K562 (cell line): ENCODE measurements at regions not wholly inside any gene's neighbourhood (a gene's known extent, or its start where the extent isn't known, plus 50 kb on each side); places are given as distances from the start of the nearest gene placed in this dataset.
"Not testable (repeated sequence)": the region's sequence is repeated elsewhere in the genome, so short reads cannot be mapped to it uniquely, and the experiment has no call there.

Experiments
- ATAC-seq: fragments of 200-7000 bp; cut with Tn5 transposase; 3 replicates; pipeline ENCODE4 v1.9.1; 2020; ENCODE audit warnings: moderate library complexity
- BruUV-seq: library from RNA; stranded (reverse); fragments of 400-500 nt; replicated peaks from 2 replicates; lab custom pipeline; 2021; lab: Mats Ljungman, UMichigan
- CTCF ChIA-PET: fragments of 300-600 bp; formaldehyde crosslinking; extraction: SDS; loops from one replicate; lab custom pipeline; 2021; ENCODE audit warnings: low intra/inter-chr PET ratio; lab: Yijun Ruan, JAX
- POLR2A ChIA-PET: fragments of 300-600, 350-650 bp; sonication (Branson Sonifier 250); formaldehyde crosslinking; extraction: SDS; loops from one replicate; lab custom pipeline; 2021; ENCODE audit warnings: antibody characterized with exemption, inconsistent platforms; lab: Yijun Ruan, JAX
- DNase-seq, 4 experiments: peaks; one replicate each; pipeline versions ENCODE4 v3.0.0 to v3.0.0-alpha.2; 2011 to 2018; ENCODE audit warnings: low spot score in 3 of 4, mixed read lengths in 3 of 4; ENCODE audit errors: extremely low read depth in 1 of 4
- FAIRE-seq: peaks from 2 replicates; lab custom pipeline; 2011; peaks lifted over from hg19 to GRCh38; lab: Jason Lieb, UNC
- H2AFZ ChIP-seq: 2 replicates; pipeline ENCODE4 v1.6.0; 2011; ENCODE audit warnings: low read depth, low read length, control low read depth, inconsistent platforms
- H3K27ac ChIP-seq: fragments of 200-600 bp; 3 replicates; pipeline ENCODE4 v1.8.0; 2011; ENCODE audit warnings: low read depth, mild to moderate bottlenecking, control low read depth, inconsistent platforms, low read length, moderate library complexity, mixed read lengths; ENCODE audit errors: extremely low read depth
- H3K27me3 ChIP-seq, 2 experiments: fragments of 300-600 bp in 1 of 2; 2 replicates in 1 of 2; 3 replicates in 1 of 2; pipeline versions ENCODE4 v1.6.0 to v1.8.0; 2011; ENCODE audit warnings: inconsistent platforms in 2 of 2, low read length in 2 of 2, mild to moderate bottlenecking in 1 of 2, mixed read lengths in 1 of 2, moderate library complexity in 1 of 2; ENCODE audit not compliant: control insufficient read depth in 2 of 2, insufficient read depth in 2 of 2
- H3K36me3 ChIP-seq: fragments of 300-600 bp; 3 replicates; pipeline ENCODE4 v1.8.0; 2011; ENCODE audit warnings: mild to moderate bottlenecking, low read length, inconsistent platforms; ENCODE audit not compliant: control insufficient read depth, insufficient read depth
- H3K4me1 ChIP-seq, 2 experiments: fragments of 200-600 bp in 1 of 2; replicated peaks in 1 of 2; 2 replicates in 1 of 2; 3 replicates in 1 of 2; pipeline versions ENCODE4 v1.5.1 to v1.8.0; 2011; ENCODE audit warnings: inconsistent platforms in 2 of 2, low read length in 2 of 2, mild to moderate bottlenecking in 1 of 2, mixed read lengths in 1 of 2, moderate library complexity in 1 of 2; ENCODE audit not compliant: control insufficient read depth in 2 of 2, insufficient read depth in 2 of 2
- H3K4me2 ChIP-seq: 2 replicates; pipeline ENCODE4 v1.6.1; 2011; ENCODE audit warnings: low read length, control low read depth, inconsistent platforms, mixed read lengths; ENCODE audit not compliant: insufficient read depth
- H3K4me3 ChIP-seq: fragments of 200-600 bp; sonication (generic), shearing (Covaris generic); 2 replicates; pipeline ENCODE4 v1.5.1; 2016; ENCODE audit warnings: control low read depth, inconsistent platforms
- H3K79me2 ChIP-seq: fragments of 200-600 bp; 3 replicates; pipeline ENCODE4 v1.8.0; 2011; ENCODE audit warnings: low read length, inconsistent platforms; ENCODE audit not compliant: control insufficient read depth, insufficient read depth
- H3K9ac ChIP-seq, 2 experiments: 2 replicates each; pipeline versions ENCODE4 v1.6.0 to v1.6.1; 2011; ENCODE audit warnings: low read depth in 2 of 2, low read length in 2 of 2, control low read depth in 1 of 2, inconsistent platforms in 1 of 2, mild to moderate bottlenecking in 1 of 2, mixed read lengths in 1 of 2; ENCODE audit not compliant: insufficient read depth in 1 of 2
- H3K9me1 ChIP-seq: one replicate; pipeline ENCODE4 v1.6.0; 2011; ENCODE audit warnings: inconsistent platforms, mild to moderate bottlenecking, low read length, moderate library complexity; ENCODE audit not compliant: control insufficient read depth, insufficient read depth
- H3K9me3 ChIP-seq: replicated peaks from 2 replicates; pipeline ENCODE4 v1.5.1; 2011; ENCODE audit warnings: low read depth, low read length, inconsistent platforms; ENCODE audit not compliant: control insufficient read depth, insufficient read depth
- H4K20me1 ChIP-seq: replicated peaks from 2 replicates; pipeline ENCODE4 v1.6.1; 2011; ENCODE audit warnings: low read length, inconsistent platforms, mixed read lengths; ENCODE audit not compliant: control insufficient read depth, insufficient read depth
- WGBS: fragments of 100-300 bp; shearing (Covaris generic); methylation state at CpG from one replicate; pipeline ENCODE4 v1.1.6; 2016; ENCODE audit warnings: low coverage, mixed read lengths; ENCODE audit not compliant: insufficient coverage; ENCODE audit errors: missing lambda C conversion rate; 5-methylcytosine and 5-hydroxymethylcytosine counted together
- in situ Hi-C: fragments of 300-500 bp; cut with MboI; formaldehyde crosslinking; loops from 4 replicates; pipeline ENCODE4 v1.15.0; 2018; ENCODE audit warnings: inconsistent platforms, mixed read lengths
- intact Hi-C: fragments of 100-400 bp; cut with micrococcal nuclease; formaldehyde crosslinking; loops from 2 replicates; pipeline ENCODE4 v1.14.2; 2022

GRCh38 chr4:49164916-49165315 is 178.8 kb downstream of the CWH43 start:
- H3K4me1 ChIP-seq, BruUV-seq, H3K9me3 ChIP-seq, ATAC-seq, H3K9ac ChIP-seq, H3K4me3 ChIP-seq, H3K79me2 ChIP-seq, intact Hi-C loops, H3K9me1 ChIP-seq, H3K36me3 ChIP-seq, in situ Hi-C loops, CTCF ChIA-PET, H3K27me3 ChIP-seq, H2AFZ ChIP-seq, DNase-seq, POLR2A ChIA-PET, H3K4me2 ChIP-seq, H4K20me1 ChIP-seq, FAIRE-seq, H3K27ac ChIP-seq: not testable (repeated sequence)
- WGBS = 17% methylated on average over 6 of the region's 6 CpGs

DNA sequence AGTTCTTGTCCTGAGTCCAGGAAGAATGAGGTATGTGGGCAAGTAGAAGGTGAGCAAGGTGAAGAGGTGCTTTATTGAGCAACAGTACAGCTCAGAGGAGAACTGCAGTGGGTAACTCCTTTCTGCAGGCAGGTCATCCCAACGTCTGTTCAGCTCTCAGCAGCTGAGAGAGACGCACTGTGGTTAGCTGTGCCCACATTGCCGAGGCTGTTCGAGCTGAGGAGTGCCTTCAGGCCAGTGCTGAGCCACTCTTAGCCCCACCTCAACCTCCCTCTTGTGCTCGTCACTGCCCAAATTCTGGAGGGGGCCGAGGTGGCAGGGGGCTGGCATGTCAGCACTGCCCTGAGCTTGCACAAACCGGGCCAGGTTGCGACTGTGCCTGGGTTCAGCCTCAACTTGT is 191.8 kb downstream of the CWH43 start:
- 17% methylated on average over 4 of the region's 8 CpGs for WGBS
- in situ Hi-C loops, BruUV-seq, H3K79me2 ChIP-seq, POLR2A ChIA-PET, H3K4me2 ChIP-seq, H3K27ac ChIP-seq, H3K9me1 ChIP-seq, H3K4me1 ChIP-seq, DNase-seq, H3K36me3 ChIP-seq, H3K27me3 ChIP-seq, H2AFZ ChIP-seq, H3K9me3 ChIP-seq, FAIRE-seq, H3K4me3 ChIP-seq, H4K20me1 ChIP-seq, CTCF ChIA-PET, ATAC-seq, intact Hi-C loops, H3K9ac ChIP-seq: not testable (repeated sequence)

DNA sequence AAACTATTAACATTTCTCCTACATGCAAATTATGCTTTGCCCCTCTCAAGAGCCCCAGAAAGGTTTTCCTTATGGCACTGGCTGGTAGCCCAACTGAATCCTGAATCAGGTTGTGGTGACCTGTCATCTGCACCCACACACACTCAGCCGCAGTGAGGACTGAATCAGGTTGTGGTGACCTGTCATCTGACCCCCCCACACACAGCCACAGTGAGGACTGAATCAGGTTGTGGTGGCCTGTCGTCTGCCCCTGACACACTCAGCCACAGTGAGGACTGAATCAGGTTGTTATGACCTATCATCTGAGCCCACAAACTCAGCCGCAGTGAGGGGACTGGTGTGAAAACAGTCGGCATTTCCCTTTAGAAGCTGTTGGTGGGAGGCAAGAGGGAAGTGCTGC is 195.0 kb downstream of the CWH43 start:
- ATAC-seq, BruUV-seq, H3K9ac ChIP-seq, H3K9me1 ChIP-seq, H3K27ac ChIP-seq, H2AFZ ChIP-seq, FAIRE-seq, intact Hi-C loops, H3K79me2 ChIP-seq, CTCF ChIA-PET, H3K4me3 ChIP-seq, H3K4me1 ChIP-seq, H3K9me3 ChIP-seq, H4K20me1 ChIP-seq, POLR2A ChIA-PET, H3K36me3 ChIP-seq, H3K4me2 ChIP-seq, in situ Hi-C loops, H3K27me3 ChIP-seq: not testable (repeated sequence)
- whole genome bisulfite sequencing = 23% methylated on average over 4 of the region's 4 CpGs
- DNase-seq = peak in 1 of 4 experiments; percentile 12

DNA sequence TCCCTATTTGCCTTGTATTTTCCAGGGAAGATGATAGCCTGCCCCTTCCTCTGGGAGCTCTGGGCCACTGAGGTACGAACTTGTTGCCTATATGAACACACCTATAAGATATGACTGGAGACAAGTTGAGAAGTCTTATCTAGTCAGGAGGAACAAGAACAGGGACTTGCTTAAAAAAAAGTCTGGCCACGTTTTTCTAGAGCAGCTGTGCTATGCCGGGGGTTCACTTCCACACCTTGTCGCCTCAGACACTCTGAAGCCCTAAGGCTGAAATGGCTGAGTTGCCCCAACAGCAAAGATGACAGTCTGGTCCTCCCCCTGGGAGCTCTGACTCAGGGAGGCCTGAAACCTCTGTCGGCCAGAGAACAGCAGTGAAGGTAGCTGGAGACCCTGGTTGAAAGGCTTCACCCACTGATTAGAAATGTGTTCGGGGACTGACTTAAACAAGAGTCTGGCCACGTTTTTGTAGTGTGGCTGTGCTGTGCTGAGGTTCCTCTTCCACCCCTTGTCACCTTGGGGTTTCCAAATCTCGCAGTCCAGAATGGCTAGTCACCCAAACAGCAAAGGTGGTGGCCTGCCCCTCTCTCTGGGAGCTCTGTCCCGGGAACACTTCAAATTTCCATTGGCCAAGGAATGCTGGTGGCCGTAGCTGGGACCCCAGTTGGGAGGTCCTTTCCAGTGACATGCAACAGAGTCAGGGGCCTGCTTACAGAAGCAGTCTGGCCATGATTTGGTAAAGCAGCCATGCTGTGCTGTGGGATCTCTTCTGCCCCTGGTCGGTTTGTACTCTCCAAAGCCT is 225.5 kb downstream of the CWH43 start:
- H3K9ac ChIP-seq, H3K4me1 ChIP-seq, ATAC-seq, H3K4me2 ChIP-seq, H3K9me3 ChIP-seq, CTCF ChIA-PET, H3K27me3 ChIP-seq, in situ Hi-C loops, intact Hi-C loops, DNase-seq, H3K27ac ChIP-seq, H4K20me1 ChIP-seq, H3K36me3 ChIP-seq, H3K79me2 ChIP-seq, POLR2A ChIA-PET, H3K9me1 ChIP-seq, H2AFZ ChIP-seq, FAIRE-seq, H3K4me3 ChIP-seq, BruUV-seq: not testable (repeated sequence)
- WGBS = 16% methylated on average over 11 of the region's 11 CpGs
